CD1c-positive myeloid dendritic cell (primary cell): ENCODE measurements at regions not wholly inside any gene's neighbourhood (a gene's known extent, or its start where the extent isn't known, plus 50 kb on each side); places are given as distances from the start of the nearest gene placed in this dataset.
A peak's percentile ranks its signal among the peaks of the same experiment; 100 is the strongest.

ENCODE experiments used
- DNase-seq: peaks from one replicate; pipeline ENCODE4 v3.0.0-alpha.2; 2016; ENCODE audit errors: extremely low spot score

GRCh38 chr3:70840106-70840870 lies 527.9 kb upstream of the MDFIC2 start:
- DNase-seq, result no peak

DNA sequence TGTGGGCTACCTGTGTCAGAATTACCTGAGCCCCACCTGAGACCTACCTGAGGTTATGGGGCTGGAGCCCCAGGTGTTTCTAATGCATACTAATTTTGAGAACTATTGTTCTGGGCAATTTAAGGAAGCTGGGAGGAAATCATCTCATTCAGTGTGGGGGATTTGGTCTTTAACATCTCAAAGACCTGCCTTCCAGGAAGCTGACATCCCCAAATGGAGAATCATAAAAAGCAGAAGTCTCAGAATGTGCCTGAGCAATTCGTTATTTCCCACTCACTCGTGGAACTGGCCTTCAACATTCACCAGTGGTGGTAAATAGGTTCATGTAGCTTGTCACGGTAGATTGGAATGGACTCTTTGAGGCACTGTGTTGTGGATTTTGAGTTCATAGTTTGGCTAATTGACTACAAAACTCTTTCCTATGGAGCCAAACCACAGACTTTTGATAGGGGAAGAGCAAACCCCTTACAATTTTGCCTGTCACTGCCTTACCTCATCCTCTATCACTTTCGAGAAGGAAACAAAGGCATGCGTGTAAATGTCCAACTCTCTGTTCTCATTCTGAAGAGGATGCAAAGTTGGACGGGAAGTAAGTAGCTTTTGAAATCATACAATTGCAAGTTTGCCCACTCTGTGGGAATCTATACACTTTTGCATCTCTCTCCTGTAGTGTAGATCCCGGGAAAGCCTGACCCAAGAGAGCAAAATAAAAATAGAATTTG lies 521.0 kb upstream of the MDFIC2 start:
- DNase-seq, result peak; percentile 47

DNA sequence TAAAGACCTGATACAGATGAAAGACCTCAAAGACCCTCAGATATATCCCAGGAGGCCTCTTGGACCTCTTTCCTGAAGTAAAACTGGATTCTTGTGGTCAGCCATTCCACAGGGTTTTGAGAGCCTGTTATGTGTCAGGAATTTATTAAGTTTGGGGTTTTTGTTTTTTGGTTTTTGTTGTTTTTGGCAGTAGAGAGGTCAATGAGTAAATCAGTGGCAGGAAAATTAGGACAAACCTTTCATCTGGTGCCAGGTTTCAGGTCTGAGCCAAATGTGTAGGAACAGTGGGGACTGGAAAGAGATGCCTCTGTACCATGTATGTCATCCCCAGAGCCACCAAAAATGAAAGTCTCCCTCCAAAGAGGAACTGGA lies 520.4 kb upstream of the MDFIC2 start:
- no peak for DNase-seq

DNA sequence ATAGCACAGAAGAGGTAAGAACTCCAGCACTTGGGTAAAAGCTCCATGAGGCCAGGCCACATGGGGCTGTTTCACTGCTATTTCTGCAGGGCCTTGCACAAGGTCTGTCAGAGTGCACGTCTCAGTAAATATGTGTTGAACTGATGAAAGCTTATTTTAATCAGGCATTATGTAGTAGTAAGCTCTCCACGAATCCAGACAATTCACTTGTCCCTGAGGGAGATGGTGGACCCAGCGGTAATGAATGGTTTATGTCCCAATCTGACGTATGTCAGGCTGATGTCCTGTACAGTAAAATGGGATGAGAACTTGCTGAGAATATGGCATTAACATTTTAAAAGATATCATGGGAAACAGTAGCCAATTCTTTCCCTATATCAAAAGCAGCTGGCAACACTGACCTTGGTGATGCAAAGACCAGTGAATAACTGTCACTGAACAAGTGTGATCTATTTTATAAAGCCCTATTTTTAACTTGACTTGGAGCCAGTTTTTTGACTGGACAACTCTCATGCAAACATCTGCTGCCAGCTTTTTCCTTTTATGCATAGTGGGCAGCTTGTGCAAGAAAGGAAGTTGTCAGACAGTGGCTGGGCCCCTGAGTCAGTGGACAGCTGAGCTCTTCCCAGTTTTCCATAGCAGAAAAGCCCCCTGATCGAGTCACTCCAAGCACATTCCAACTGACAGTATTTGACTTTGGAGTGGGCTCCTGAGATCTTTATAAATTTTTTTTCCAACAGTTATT lies 519.8 kb upstream of the MDFIC2 start:
- DNase-seq, result no peak

- no peak for DNase-seq
Observed at GRCh38 chr3:70829092-70829491, 516.7 kb upstream of the MDFIC2 start.

- no peak for DNase-seq
Observed at GRCh38 chr3:70824773-70825172, 512.3 kb upstream of the MDFIC2 start.

- no peak for DNase-seq
Observed at GRCh38 chr3:70824078-70824477, 511.6 kb upstream of the MDFIC2 start.

DNA sequence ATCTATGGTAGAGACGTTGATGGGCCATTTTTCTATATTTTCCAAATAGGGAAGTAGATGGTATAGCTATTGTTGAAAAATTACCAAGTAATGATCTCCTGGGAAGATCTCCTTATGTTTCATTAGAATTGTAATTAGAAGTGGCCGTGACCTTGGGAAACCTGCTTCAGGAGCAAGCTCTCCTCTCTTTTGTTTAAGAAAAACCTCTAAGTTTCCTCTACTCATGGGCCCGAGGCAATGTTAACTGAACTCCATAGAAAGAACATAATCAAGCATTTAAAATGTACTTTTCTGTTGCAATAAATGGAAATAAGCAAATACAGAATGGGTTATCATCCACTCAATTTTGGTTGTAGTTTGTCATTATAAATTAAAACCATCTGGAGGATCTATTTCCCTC lies 511.2 kb upstream of the MDFIC2 start:
- DNase-seq, result no peak

- DNase-seq, result no peak
Observed at GRCh38 chr3:70822669-70823068, 510.2 kb upstream of the MDFIC2 start.

GRCh38 chr3:70821602-70822001 lies 509.2 kb upstream of the MDFIC2 start:
- no peak for DNase-seq

GRCh38 chr3:70820397-70820796 lies 508.0 kb upstream of the MDFIC2 start:
- DNase-seq, result no peak

DNA sequence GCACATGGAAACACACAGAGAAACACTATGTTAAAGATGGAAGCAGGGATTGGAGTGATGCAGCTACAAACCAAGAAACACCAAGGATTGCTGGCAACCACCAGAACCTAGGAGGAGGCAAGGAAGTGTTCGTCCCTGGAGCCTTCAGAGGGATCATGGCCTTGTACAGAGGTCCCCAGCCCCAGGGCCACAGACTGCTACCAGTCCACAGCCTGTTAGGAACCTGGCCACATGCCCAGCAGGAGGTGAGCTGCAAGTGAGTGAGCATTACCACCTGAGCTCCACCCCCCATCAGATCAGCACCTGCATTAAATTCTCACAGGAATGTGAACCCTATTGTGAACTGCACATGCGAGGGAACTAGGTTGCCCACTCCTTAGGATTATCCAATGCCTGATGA lies 505.7 kb upstream of the MDFIC2 start:
- DNase-seq, result no peak

- no peak for DNase-seq
Observed at GRCh38 chr3:70816346-70816745, 503.9 kb upstream of the MDFIC2 start.

DNA sequence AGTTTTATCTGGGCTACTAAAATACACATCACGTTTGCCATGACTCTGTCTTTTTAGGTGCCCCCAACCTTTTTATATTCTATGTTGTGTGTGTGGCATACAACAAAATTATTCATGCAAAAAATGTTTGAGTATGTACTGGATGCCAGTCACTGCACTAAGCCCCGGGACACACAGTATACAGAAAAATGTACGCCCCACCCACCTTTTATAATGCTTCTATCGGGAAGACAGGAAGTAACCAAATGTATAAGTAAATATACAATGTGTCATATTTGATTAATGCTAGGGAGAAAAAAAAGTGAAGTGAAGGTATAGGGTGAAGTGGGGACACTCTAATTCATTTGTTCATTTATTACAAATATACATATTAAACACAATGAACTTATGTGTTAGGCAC lies 503.4 kb upstream of the MDFIC2 start:
- DNase-seq, result no peak

- DNase-seq, result no peak
Observed at GRCh38 chr3:70813311-70813710, 500.9 kb upstream of the MDFIC2 start.

DNA sequence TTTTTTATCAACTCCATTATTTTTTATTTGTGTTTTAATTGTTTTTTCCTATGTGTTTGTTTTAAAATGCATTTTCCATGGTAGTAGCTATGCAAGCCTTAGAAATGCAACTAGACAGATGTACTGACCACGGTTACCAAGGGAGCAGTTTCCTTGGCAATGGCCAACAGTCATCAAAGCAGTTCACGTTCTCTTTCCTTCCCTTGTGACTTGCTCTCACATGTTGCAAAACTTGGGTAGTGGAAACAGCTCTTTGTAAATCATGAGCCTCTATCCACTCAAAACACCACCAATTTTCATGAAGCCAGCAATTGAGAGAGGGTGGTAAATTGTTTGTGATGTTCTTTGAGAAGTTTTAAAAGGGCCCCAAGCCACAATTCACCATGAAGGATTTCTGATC lies 499.4 kb upstream of the MDFIC2 start:
- DNase-seq, result no peak

DNA sequence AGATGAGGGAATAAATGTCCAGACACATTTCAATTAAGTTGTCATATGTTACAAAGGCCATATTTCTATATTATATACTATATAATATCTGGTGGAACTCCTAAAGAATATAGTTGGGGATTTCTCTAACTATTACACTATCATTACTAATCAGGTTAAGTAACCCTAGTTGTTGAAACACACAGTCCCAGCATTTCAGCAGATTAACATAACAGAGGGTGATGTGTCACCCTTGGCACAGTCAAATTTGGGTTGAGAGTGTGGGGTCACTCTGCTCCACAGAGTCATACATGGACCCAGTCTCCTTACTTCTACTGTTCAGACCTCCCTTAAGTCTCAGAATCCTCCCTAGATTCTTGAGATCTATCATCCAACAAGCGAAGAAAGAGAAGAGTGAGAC lies 496.4 kb upstream of the MDFIC2 start:
- DNase-seq, result no peak

- no peak for DNase-seq
Observed at GRCh38 chr3:70806556-70806955, 494.1 kb upstream of the MDFIC2 start.

GRCh38 chr3:70806021-70806420 lies 493.6 kb upstream of the MDFIC2 start:
- no peak for DNase-seq

DNA sequence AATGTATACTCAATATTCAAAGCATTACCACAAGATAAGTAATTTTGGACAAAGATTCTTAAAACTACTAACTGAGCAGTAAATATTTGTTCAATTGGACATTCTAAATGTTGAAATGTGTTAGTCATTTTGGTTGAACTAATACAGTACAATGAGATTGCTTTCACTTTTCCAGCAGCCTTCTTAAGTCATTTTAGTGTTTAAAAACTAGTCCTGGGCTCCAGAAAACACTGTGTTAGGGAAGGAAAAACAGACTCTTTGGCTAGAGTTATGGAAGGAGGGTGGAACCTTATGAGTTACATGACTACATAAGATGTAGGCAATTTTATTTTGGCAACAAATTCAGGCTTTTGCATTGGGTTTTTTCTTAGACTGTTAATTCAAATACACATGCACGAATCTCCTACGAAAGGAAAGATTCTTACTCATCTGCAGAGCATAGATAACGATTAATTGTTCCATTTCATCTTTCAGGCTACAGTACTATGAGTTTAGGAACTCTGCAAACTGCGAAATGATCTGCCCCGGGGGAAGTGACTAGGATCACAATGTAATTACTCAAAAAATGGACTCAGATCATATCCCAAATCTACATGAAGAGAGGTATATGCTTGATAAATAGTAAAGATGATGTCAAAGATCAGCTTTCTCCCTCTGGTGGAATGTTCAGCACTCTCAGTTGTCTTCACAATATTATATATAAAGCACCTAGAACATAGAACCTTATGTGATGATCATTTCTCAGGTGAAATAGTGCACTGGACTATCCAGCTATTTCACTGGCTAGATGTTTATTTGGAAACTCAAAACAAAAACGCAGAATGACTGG lies 492.8 kb upstream of the MDFIC2 start:
- DNase-seq, result no peak

DNA sequence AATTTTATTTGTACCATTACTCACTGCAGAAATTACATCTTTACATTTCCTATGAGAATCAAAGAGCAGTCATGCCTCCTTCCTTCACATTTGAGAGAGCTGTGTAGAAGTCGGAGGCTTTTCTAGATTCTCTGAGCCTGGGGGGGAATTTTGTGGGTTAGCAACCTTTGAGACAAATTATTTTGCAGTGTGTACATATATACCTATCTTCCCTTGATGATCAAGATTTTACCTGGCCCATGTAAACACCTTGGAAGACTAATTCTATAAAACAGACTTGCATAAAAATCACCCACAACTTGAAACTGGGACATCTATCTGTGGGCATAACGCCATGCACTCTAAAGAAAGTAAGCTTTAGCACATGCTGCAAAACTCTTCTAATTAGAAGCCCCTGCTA lies 491.5 kb upstream of the MDFIC2 start:
- no peak for DNase-seq

DNA sequence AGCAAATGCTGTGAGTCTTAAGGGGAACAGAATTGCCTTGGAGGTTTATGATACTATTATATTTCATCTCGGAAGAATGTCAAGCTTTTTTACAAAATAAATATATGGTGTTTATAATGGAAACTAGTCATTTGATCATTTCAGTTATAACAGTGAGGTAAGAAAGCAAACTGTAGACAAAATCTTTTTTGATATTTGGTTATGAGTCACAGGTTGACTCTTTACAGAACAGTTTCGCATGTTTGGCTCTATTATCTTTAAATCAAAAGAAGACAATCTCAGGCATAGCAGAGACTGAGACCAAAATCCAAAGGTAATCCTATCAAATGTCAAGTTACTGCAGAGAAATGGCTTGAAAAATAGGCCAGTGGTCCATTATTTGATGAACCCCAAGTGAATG lies 490.9 kb upstream of the MDFIC2 start:
- DNase-seq, result no peak
